ENCODE measurements at regions not wholly inside any gene's neighbourhood (a gene's known extent, or its start where the extent isn't known, plus 50 kb on each side); places are given as distances from the start of the nearest gene placed in this dataset.

DNA sequence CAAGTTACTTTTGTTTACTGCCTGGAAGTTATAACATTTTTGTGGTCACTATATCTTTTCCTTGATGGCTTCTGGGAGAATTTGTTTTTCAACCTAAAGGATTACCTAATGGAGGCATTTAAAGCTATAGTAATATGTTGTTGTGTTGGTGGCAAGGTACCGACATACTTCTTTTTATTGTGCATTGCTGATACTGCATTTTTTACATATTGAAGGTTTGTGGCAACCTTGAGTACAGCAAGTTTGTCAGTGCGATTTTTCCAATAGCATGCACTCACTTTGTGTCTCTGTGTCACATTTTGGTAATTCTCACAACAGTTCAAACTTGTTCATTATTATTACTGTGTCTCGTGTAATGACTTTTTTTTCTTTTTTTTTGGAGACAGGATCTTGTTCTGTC, 246.3 kb downstream of the LRRC70 start:
- Histone ChIP-seq H3K4me2 (ENCODE audit: insufficient read depth in 1 of 2, low read depth in 2 of 2, low read length in 2 of 2) (no peak overlapping the region), H3K18ac (ENCODE audit: extremely low read depth, low read length) (no peak overlapping the region), H2AFZ (ENCODE audit: low read length) (no peak overlapping the region), H3K23ac (ENCODE audit: insufficient read length) (no peak overlapping the region), H3K23me2 (ENCODE audit: low read depth, low read length) (no peaks in the 10 kb centered on the region), H3K36me3 (ENCODE audit: control insufficient read depth in 2 of 4, insufficient read depth in 4 of 4, low read length in 3 of 4) (no peaks in the 10 kb centered on the region), H4K20me1 (replicated peaks in 1 of 2; ENCODE audit: control insufficient read depth in 1 of 2, insufficient read depth in 2 of 2, low read length in 2 of 2) (no peaks in the 10 kb centered on the region), H3K56ac (replicated peaks; ENCODE audit: insufficient read length, low read depth, low read length) (no peak overlapping the region), H3K4me1 (replicated peaks in 1 of 4; ENCODE audit: control insufficient read depth in 3 of 4, insufficient read depth in 4 of 4, low read length in 3 of 4) (no peaks in the 10 kb centered on the region), H3K9me3 (ENCODE audit: insufficient read depth in 2 of 2, low read depth in 1 of 2, low read length in 1 of 2) (no peaks in the 10 kb centered on the region; a peak in 1 of 4 replicates), H3K27me3 (replicated peaks in 1 of 4; ENCODE audit: control insufficient read depth in 3 of 4, extremely low read depth in 1 of 4, insufficient read depth in 3 of 4, low read length in 3 of 4) (no peaks in the 10 kb centered on the region), H2AK5ac (ENCODE audit: low read depth, low read length) (no peak overlapping the region), H2BK15ac (ENCODE audit: low read length) (no peak overlapping the region), H3K79me2 (ENCODE audit: control insufficient read depth in 1 of 2, insufficient read depth in 2 of 2, low read length in 2 of 2) (no peaks in the 10 kb centered on the region), H4K8ac (ENCODE audit: extremely low read depth, insufficient read depth, low read length) (no peak overlapping the region), H4K91ac (replicated peaks; ENCODE audit: insufficient read length, low read length) (no peak overlapping the region), H3K79me1 (ENCODE audit: low read depth, low read length) (no peaks in the 10 kb centered on the region), H2BK12ac (ENCODE audit: low read depth, low read length) (no peak overlapping the region), H2BK5ac (ENCODE audit: low read depth, low read length) (no peak overlapping the region), H2BK20ac (ENCODE audit: low read length) (no peak overlapping the region), H3K27ac (ENCODE audit: low read depth, low read length) (no peak overlapping the region), H2BK120ac (replicated peaks; ENCODE audit: low read depth, low read length) (no peak overlapping the region), H3K9ac (replicated peaks in 1 of 4; ENCODE audit: extremely low read depth in 1 of 4, low read depth in 3 of 4, low read length in 3 of 4) (no peak overlapping the region), H3K14ac (ENCODE audit: insufficient read length) (no peak overlapping the region), H4K5ac (ENCODE audit: insufficient read length, low read depth, low read length) (no peak overlapping the region), H3K4ac (replicated peaks; ENCODE audit: insufficient read length, low read depth, low read length) (no peak overlapping the region), H3K4me3 (ENCODE audit: extremely low read depth in 1 of 4, insufficient read depth in 2 of 4, low read depth in 3 of 4, low read length in 4 of 4) (no peak overlapping the region)
- ChIA-PET POLR2A (ENCODE audit: partially characterized antibody) (no interaction called here), CTCF (ENCODE audit: partially characterized antibody) (no interaction called here)
- WGBS, 2 experiments (ENCODE audit: extremely low coverage in 1 of 2, insufficient coverage in 1 of 2, insufficient read length in 1 of 2, insufficient replicate concordance in 2 of 2, low coverage in 1 of 2, low lambda C conversion rate in 2 of 2, missing lambda C conversion rate in 1 of 2) = 87% methylated on average over 3 of the region's 3 CpGs; no CpG with 5 or more reads in 1 of the 2 experiments
- no peak for TF ChIP-seq SRF (IDR thresholded peaks at IDR 0.05; ENCODE audit: low read depth, low read length)
- no peak for TF ChIP-seq EZH2 (IDR thresholded peaks at IDR 0.05; ENCODE audit: low read depth, low read length, severe bottlenecking)
- no peak for TF ChIP-seq ASH2L (IDR thresholded peaks at IDR 0.05; ENCODE audit: low read length)
- TF ChIP-seq JUND (IDR thresholded peaks at IDR 0.05; ENCODE audit: low read length) = no peak
- no peak for TF ChIP-seq RFX5 (IDR thresholded peaks at IDR 0.05; ENCODE audit: borderline replicate concordance, low read depth, low read length)
- no peak for TF ChIP-seq KDM1A (IDR thresholded peaks at IDR 0.05; ENCODE audit: borderline replicate concordance, low read length)
- TF ChIP-seq CHD2 (IDR thresholded peaks at IDR 0.05; ENCODE audit: low read length) = no peak
- TF ChIP-seq POLR2AphosphoS5 (IDR thresholded peaks at IDR 0.05; ENCODE audit: low read depth, low read length) = no peak
- TF ChIP-seq, protein P1, sequence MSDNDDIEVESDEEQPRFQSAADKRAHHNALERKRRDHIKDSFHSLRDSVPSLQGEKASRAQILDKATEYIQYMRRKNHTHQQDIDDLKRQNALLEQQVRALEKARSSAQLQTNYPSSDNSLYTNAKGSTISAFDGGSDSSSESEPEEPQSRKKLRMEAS (IDR thresholded peaks at IDR 0.05) = no peak
- no peak for TF ChIP-seq RBBP5 (IDR thresholded peaks at IDR 0.05; ENCODE audit: borderline replicate concordance, low read depth, low read length)
- TF ChIP-seq FOSL1 (IDR thresholded peaks at IDR 0.05; ENCODE audit: insufficient read depth, low read depth, low read length) = no peak
- TF ChIP-seq PHF8 (conservative IDR thresholded peaks at IDR 0.05; ENCODE audit: low read depth, low read length) = no peak
- TF ChIP-seq KDM5A (IDR thresholded peaks at IDR 0.05; ENCODE audit: low read length) = no peak
- no peak for TF ChIP-seq YY1 (IDR thresholded peaks at IDR 0.05; ENCODE audit: low read depth, low read length)
- FAIRE-seq = no peak
- no peak for DNase-seq (ENCODE audit: low read depth in 1 of 2, low spot score in 2 of 2)

Measured in H1 (cell line).